ENCODE measurements at regions not wholly inside any gene's neighbourhood (a gene's known extent, or its start where the extent isn't known, plus 50 kb on each side); places are given as distances from the start of the nearest gene placed in this dataset.

- H3K4me1 ChIP-seq: no peaks in the 10 kb centered on the region
- H3K36me3 ChIP-seq: no peaks in the 10 kb centered on the region
- DNase-seq (no peak), ATAC-seq (no peak)
- intact Hi-C loops (cut with DNase I): no loop called here
- TF ChIP-seq POLR2A (IDR thresholded peaks at IDR 0.05) (no peak), CTCF (IDR thresholded peaks at IDR 0.05) (no peak)
- no peaks in the 10 kb centered on the region for H3K27me3 ChIP-seq
- no peaks in the 10 kb centered on the region for H3K9me3 ChIP-seq
- no peak overlapping the region for H3K27ac ChIP-seq
- H3K4me3 ChIP-seq: no peak overlapping the region
- WGBS, 4 donors: 51 to 59% (median 54%) methylated on average over 2 of the region's 2 CpGs
These were observed 564.7 kb downstream of the CDH10 start for GRCh38 chr5:24080046-24080445.

GRCh38 chr5:24094081-24094679 lies 550.6 kb downstream of the CDH10 start:
- intact Hi-C loops (cut with DNase I): no loop called here
- Histone ChIP-seq H3K27ac (no peak overlapping the region), H3K9me3 (peaks cover 0 to 25% (median 0%) of the 10 kb centered on the region in 12 donors), H3K4me1 (no peaks in the 10 kb centered on the region), H3K4me3 (no peak overlapping the region), H3K27me3 (no peaks in the 10 kb centered on the region), H3K36me3 (no peaks in the 10 kb centered on the region)
- ATAC-seq: no peak
- DNase-seq: no peak
- 72 to 83% (median 77%) methylated on average over 8 of the region's 8 CpGs for whole genome bisulfite sequencing, 4 donors
- TF ChIP-seq POLR2A (IDR thresholded peaks at IDR 0.05) (no peak), CTCF (IDR thresholded peaks at IDR 0.05) (no peak)

DNA sequence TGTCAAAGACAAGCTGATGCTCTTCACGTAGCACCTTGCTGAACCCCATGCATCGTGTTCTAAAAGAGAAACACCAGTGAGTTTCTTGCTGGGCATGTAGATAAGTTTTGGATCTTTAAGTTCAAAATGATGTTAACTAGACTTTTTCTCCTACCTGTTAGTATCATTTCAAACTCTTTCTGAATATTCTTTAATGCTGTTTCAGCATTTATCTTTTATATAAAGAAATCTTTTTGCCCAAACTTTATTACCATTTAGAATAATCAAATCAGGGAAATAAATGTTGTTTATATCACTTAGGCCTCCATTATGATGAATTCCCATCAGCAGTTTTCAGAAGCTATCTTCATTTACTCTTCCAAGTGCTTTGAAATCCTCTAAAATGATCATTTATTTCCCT lies 542.8 kb downstream of the CDH10 start:
- H3K4me3 ChIP-seq: no peak overlapping the region
- DNase-seq (no peak), ATAC-seq (no peak)
- intact Hi-C loops (cut with DNase I): loop anchor here in 1 of 10 donors (10.0 kb wide), 1 partner anchor 277 kb away; no protein-coding TSS in a partner anchor
- H3K4me1 ChIP-seq: no peaks in the 10 kb centered on the region
- no peak for TF ChIP-seq CTCF (IDR thresholded peaks at IDR 0.05)
- TF ChIP-seq POLR2A (IDR thresholded peaks at IDR 0.05): no peak
- no peaks in the 10 kb centered on the region for H3K27me3 ChIP-seq
- 49 to 56% (median 53%) methylated on average over 2 of the region's 2 CpGs for WGBS, 4 donors
- no peaks in the 10 kb centered on the region for H3K36me3 ChIP-seq
- no peak overlapping the region for H3K27ac ChIP-seq
- H3K9me3 ChIP-seq: peaks cover 0 to 7% (median 0%) of the 10 kb centered on the region in 12 donors

GRCh38 chr5:24103451-24104023 lies 541.2 kb downstream of the CDH10 start:
- no peak overlapping the region for H3K27ac ChIP-seq
- no peaks in the 10 kb centered on the region for H3K4me1 ChIP-seq
- no peak overlapping the region for H3K4me3 ChIP-seq
- H3K9me3 ChIP-seq: no peaks in the 10 kb centered on the region
- H3K36me3 ChIP-seq: no peaks in the 10 kb centered on the region
- DNase-seq: no peak
- no peak for ATAC-seq
- H3K27me3 ChIP-seq: no peaks in the 10 kb centered on the region
- TF ChIP-seq CTCF (IDR thresholded peaks at IDR 0.05) (no peak), POLR2A (IDR thresholded peaks at IDR 0.05) (no peak)
- 49 to 85% (median 70%) methylated on average over 3 of the region's 3 CpGs for WGBS, 4 donors
- intact Hi-C loops (cut with DNase I): loop anchor here in 1 of 10 donors (10.0 kb wide), 1 partner anchor 279 kb away; no protein-coding TSS in a partner anchor

Data from heart left ventricle (tissue), 16 donors.